GM21381 (cell line): ENCODE measurements at regions not wholly inside any gene's neighbourhood (a gene's known extent, or its start where the extent isn't known, plus 50 kb on each side); places are given as distances from the start of the nearest gene placed in this dataset.

ENCODE experiments used
- ATAC-seq: cut with Tn5 transposase; IDR thresholded peaks from one replicate; pipeline ENCODE4 v1.9.1; 2021; ENCODE audit warnings: mild to moderate bottlenecking, moderate library complexity; ENCODE audit not compliant: unreplicated experiment

GRCh38 chr14:73800970-73801515 is 50.6 kb upstream of the PTGR2 start:
- ATAC-seq = no peak

GRCh38 chr14:73797543-73798265 is 53.9 kb upstream of the PTGR2 start:
- no peak for ATAC-seq

- no peak for ATAC-seq
Measured at GRCh38 chr14:73796893-73797542, 54.6 kb upstream of the PTGR2 start.

GRCh38 chr14:73796415-73796814 is 55.2 kb upstream of the PTGR2 start:
- ATAC-seq = no peak

GRCh38 chr14:73795974-73796373 is 55.7 kb upstream of the PTGR2 start:
- ATAC-seq = no peak

- no peak for ATAC-seq
Measured at GRCh38 chr14:73795466-73795865, 56.2 kb upstream of the PTGR2 start.

- no peak for ATAC-seq
Measured at GRCh38 chr14:73794146-73794545, 57.5 kb upstream of the PTGR2 start.

GRCh38 chr14:73792481-73792880 is 59.1 kb upstream of the PTGR2 start:
- ATAC-seq = no peak

- no peak for ATAC-seq
Measured at GRCh38 chr14:73789989-73790581, 61.5 kb upstream of the PTGR2 start.

GRCh38 chr14:73788701-73789551 is 62.7 kb upstream of the PTGR2 start:
- ATAC-seq = no peak

- ATAC-seq = no peak
Measured at GRCh38 chr14:73788317-73788598, 63.4 kb upstream of the PTGR2 start.

GRCh38 chr14:73787486-73788316 is 63.9 kb upstream of the PTGR2 start:
- ATAC-seq = no peak

- ATAC-seq = no peak
Measured at GRCh38 chr14:73786636-73787485, 64.8 kb upstream of the PTGR2 start.

- ATAC-seq = no peak
Measured at GRCh38 chr14:73785834-73786635, 65.6 kb upstream of the PTGR2 start.

- ATAC-seq = no peak
Measured at GRCh38 chr14:73785336-73785833, 66.2 kb upstream of the PTGR2 start.

GRCh38 chr14:73784988-73785313 is 66.7 kb upstream of the PTGR2 start:
- ATAC-seq = no peak

- ATAC-seq = no peak
Measured at GRCh38 chr14:73784181-73784987, 67.2 kb upstream of the PTGR2 start.
